Sigmoid colon (tissue), 4 donors: ENCODE measurements at regions not wholly inside any gene's neighbourhood (a gene's known extent, or its start where the extent isn't known, plus 50 kb on each side); places are given as distances from the start of the nearest gene placed in this dataset.

Experiments used
- CTCF ChIP-seq, 4 experiments: fragments of 450-650 bp in 3 of 4; fragments of 200-600 bp in 1 of 4; IDR thresholded peaks; one replicate each; pipeline ENCODE4 v1.5.1; 2016 to 2019; ENCODE audit warnings: antibody characterized with exemption in 4 of 4, mild to moderate bottlenecking in 3 of 4, moderate library complexity in 2 of 4
- EP300 ChIP-seq, 4 donors: sonication (generic); formaldehyde crosslinking; IDR thresholded peaks; one replicate each; pipeline ENCODE4 v1.6.1; 2017; ENCODE audit warnings: antibody characterized with exemption in 4 of 4
- POLR2A ChIP-seq, 2 donors: fragments of 450-650 bp; IDR thresholded peaks; one replicate each; pipeline ENCODE4 v1.6.1; 2016; ENCODE audit warnings: antibody characterized with exemption in 2 of 2, mild to moderate bottlenecking in 2 of 2, moderate library complexity in 2 of 2
- POLR2AphosphoS5 ChIP-seq, 4 donors: sonication (generic); formaldehyde crosslinking; IDR thresholded peaks; one replicate each; pipeline ENCODE4 v1.6.1; 2017; ENCODE audit warnings: antibody characterized with exemption in 4 of 4

DNA sequence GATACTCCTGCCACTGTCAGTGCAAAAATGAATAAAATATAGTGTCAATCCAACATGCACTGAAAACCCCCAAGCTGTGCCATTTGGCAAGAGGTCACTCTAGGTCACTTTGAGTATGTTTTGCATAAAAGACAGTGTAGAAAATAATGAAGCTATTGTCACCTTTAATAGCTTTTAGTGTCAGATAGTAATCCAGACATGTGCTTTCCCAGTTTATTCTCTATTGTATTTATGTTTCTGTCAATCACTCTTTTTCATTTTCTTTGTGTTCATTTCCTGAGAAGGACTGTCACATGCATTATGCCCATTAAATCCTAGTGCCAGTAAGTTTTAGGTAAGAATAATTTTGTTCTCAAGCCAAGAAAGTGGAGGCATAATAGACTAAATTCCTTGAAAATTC, 1073.9 kb upstream of the CDH2 start:
- TF ChIP-seq CTCF (IDR thresholded peaks at IDR 0.05) (no peak), EP300 (IDR thresholded peaks at IDR 0.05) (no peak), POLR2AphosphoS5 (IDR thresholded peaks at IDR 0.05) (no peak), POLR2A (IDR thresholded peaks at IDR 0.05) (no peak)
